ENCODE measurements at regions not wholly inside any gene's neighbourhood (a gene's known extent, or its start where the extent isn't known, plus 50 kb on each side); places are given as distances from the start of the nearest gene placed in this dataset.
"Not testable (repeated sequence)": the region's sequence is repeated elsewhere in the genome, so short reads cannot be mapped to it uniquely, and the experiment has no call there.

- DNase-seq (ENCODE audit: low spot score), result peak; percentile 45
Measured at GRCh38 chr7:136114966-136115762, 138.0 kb upstream of the MTPN start.

- not testable (repeated sequence) for DNase-seq (ENCODE audit: low spot score)
Measured at GRCh38 chr7:136114467-136114866, 137.3 kb upstream of the MTPN start.

- DNase-seq (ENCODE audit: low spot score), result not testable (repeated sequence)
Measured at GRCh38 chr7:136109037-136109436, 131.9 kb upstream of the MTPN start.

GRCh38 chr7:136105191-136105590, 128.0 kb upstream of the MTPN start:
- DNase-seq (ENCODE audit: low spot score), result no peak

GRCh38 chr7:136104269-136104603, 127.1 kb upstream of the MTPN start:
- no peak for DNase-seq (ENCODE audit: low spot score)

- DNase-seq (ENCODE audit: low spot score), result no peak
Measured at GRCh38 chr7:136103545-136104268, 126.5 kb upstream of the MTPN start.

GRCh38 chr7:136102881-136103280, 125.7 kb upstream of the MTPN start:
- DNase-seq (ENCODE audit: low spot score), result no peak

- DNase-seq (ENCODE audit: low spot score), result not testable (repeated sequence)
Measured at GRCh38 chr7:136092714-136093113, 115.6 kb upstream of the MTPN start.

- DNase-seq (ENCODE audit: low spot score), result no peak
Measured at GRCh38 chr7:136087881-136088280, 110.7 kb upstream of the MTPN start.

- DNase-seq (ENCODE audit: low spot score), result no peak
Measured at GRCh38 chr7:136086712-136087111, 109.6 kb upstream of the MTPN start.

GRCh38 chr7:136079934-136080333, 102.8 kb upstream of the MTPN start:
- no peak for DNase-seq (ENCODE audit: low spot score)

- DNase-seq (ENCODE audit: low spot score), result no peak
Measured at GRCh38 chr7:136079478-136079892, 102.3 kb upstream of the MTPN start.

GRCh38 chr7:136079066-136079465, 101.9 kb upstream of the MTPN start:
- DNase-seq (ENCODE audit: low spot score), result no peak

GRCh38 chr7:136078630-136079029, 101.5 kb upstream of the MTPN start:
- DNase-seq (ENCODE audit: low spot score), result no peak

GRCh38 chr7:136076954-136077353, 99.8 kb upstream of the MTPN start:
- DNase-seq (ENCODE audit: low spot score), result no peak

GRCh38 chr7:136074843-136075242, 97.7 kb upstream of the MTPN start:
- DNase-seq (ENCODE audit: low spot score), result no peak

- no peak for DNase-seq (ENCODE audit: low spot score)
Measured at GRCh38 chr7:136072447-136072846, 95.3 kb upstream of the MTPN start.

- DNase-seq (ENCODE audit: low spot score), result no peak
Measured at GRCh38 chr7:136070736-136071505, 93.8 kb upstream of the MTPN start.

GRCh38 chr7:136069840-136070529, 92.8 kb upstream of the MTPN start:
- no peak for DNase-seq (ENCODE audit: low spot score)

- no peak for DNase-seq (ENCODE audit: low spot score)
Measured at GRCh38 chr7:136067277-136067676, 90.1 kb upstream of the MTPN start.

- no peak for DNase-seq (ENCODE audit: low spot score)
Measured at GRCh38 chr7:136066304-136067143, 89.4 kb upstream of the MTPN start.
